ENCODE measurements at regions not wholly inside any gene's neighbourhood (a gene's known extent, or its start where the extent isn't known, plus 50 kb on each side); places are given as distances from the start of the nearest gene placed in this dataset.
A peak's percentile ranks its signal among the peaks of the same experiment; 100 is the strongest.

DNA sequence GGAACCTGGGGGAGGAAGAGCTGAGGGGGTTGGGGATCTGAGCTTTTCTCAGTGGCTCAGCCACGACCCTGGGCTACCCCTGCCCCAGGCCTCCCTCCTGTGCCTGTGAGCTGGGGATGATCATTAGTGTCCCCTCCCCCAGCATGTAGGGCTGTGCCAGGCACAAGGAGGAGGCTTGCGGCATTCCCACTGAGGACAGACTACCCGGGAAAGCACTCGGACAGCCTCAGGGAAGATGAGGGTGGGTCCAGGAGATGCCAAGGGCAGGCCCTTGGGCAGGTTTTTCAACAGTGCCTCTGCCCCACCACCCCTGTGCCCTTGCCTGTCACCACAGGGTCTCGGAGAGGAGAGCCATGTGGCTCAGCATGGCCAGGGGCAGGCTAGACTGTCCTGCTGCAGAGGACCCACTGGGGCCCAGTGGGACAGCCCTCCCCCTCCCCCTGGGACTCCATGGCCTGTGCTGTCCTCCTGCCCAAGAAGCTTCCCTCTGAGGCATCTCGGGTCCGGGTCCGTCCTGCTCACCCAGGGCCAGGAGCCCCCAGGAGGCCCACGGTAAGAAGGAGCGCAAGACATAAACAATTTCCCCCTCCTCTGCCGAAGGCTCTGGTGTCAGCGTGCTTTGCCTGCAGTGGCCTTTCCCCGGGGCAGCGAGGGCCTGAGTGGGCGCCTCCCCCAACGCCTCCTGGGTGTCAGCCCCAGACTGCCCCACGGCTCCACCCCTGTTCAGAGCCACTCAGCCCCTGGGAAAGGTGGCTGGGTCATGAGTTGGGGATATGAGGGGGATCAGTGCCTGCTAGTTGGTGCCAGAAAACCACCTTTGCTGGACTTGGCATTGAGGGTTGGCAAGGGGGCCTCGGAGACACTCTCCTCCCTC lies 192.5 kb downstream of the GOLGA6L6 start:
- DNase-seq (ENCODE audit: extremely low spot score) = no peak
- no peak overlapping the region for H3K4me3 ChIP-seq
- H3K27me3 ChIP-seq = peaks cover 0 to 57% (median 0%) of the 10 kb centered on the region in 4 donors
- intact Hi-C loops (cut with DNase I) = no loop called here
- TF ChIP-seq POLR2A (IDR thresholded peaks at IDR 0.05; ENCODE audit: low read depth) (no peak), POLR2AphosphoS5 (IDR thresholded peaks at IDR 0.05) (no peak)
- TF ChIP-seq, protein P1, sequence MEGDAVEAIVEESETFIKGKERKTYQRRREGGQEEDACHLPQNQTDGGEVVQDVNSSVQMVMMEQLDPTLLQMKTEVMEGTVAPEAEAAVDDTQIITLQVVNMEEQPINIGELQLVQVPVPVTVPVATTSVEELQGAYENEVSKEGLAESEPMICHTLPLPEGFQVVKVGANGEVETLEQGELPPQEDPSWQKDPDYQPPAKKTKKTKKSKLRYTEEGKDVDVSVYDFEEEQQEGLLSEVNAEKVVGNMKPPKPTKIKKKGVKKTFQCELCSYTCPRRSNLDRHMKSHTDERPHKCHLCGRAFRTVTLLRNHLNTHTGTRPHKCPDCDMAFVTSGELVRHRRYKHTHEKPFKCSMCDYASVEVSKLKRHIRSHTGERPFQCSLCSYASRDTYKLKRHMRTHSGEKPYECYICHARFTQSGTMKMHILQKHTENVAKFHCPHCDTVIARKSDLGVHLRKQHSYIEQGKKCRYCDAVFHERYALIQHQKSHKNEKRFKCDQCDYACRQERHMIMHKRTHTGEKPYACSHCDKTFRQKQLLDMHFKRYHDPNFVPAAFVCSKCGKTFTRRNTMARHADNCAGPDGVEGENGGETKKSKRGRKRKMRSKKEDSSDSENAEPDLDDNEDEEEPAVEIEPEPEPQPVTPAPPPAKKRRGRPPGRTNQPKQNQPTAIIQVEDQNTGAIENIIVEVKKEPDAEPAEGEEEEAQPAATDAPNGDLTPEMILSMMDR (IDR thresholded peaks at IDR 0.05) = no peak
- H3K9me3 ChIP-seq = peaks cover 0 to 12% (median 9%) of the 10 kb centered on the region in 4 donors
- no peaks in the 10 kb centered on the region for H3K36me3 ChIP-seq
- H3K27ac ChIP-seq (replicated peaks in 1 of 4) = no peak overlapping the region
- WGBS = 88% methylated on average over 18 of the region's 18 CpGs
- H3K4me1 ChIP-seq = no peaks in the 10 kb centered on the region

DNA sequence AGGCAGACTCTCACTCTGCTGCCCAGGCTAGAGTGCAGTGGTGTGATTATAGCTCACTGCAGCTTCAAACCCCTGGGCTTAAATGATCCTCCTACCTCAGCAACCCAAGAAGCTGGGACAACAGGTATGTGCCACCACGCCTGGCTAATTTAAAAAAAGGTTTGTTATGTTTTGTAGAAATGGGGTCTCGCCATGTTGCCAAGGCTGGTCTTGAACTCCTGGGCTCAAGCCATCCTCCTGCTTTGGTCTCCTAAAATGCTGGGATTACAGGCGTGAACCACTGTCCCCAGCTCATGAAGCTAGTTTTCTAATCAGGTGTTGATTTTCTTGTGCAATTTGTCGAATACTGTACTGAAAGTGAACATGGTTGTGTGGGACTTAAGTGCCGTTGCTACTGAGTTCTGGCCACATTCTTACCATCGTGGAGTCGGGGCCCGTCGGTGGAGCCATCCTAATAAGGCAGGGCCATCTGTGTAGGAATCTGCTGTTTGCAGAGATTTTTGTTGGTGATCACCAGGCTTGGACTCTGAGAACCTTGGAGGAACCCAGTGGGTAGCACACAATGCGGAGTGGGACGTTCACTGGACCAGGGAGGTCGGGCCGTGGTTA lies 193.2 kb downstream of the GOLGA6L6 start:
- intact Hi-C loops (cut with DNase I) = no loop called here

DNA sequence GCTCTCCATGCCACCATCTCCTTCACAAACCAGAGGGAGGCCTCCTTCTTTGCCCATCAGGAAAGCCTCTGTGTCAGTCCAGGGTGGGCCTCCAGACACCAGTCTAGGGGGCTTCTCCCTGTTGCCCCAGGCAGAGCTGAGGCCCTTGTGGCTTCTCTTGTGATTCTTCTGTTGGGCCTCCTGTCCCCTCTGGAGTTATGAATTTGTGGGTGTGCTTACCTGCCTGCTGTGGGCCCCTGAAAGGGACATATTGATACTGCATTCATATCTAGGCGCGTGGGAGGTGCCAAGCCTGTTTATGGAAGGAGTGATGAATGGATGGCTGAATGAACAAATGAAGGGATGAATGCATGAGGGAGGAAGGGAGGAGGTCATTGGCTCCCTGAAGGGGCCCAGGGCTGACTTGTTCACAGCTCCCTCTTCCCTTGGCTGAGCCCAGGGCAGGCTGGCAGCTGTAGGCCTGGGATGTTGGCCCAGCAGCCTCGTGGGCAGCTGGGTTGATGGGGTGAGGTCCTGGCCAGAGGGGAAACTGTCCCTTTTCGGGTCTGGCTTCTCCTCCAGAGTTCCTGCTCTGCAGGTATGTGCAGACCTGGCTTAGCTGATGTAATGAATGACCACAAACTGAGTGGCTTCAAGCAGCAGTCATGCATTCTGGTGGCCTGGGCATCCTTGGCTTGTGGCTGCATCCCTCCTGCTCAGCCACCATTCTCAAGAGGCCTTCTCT lies 195.4 kb downstream of the GOLGA6L6 start:
- intact Hi-C loops (cut with DNase I) = no loop called here

More for the DNA sequence above, 193.2 kb downstream of the GOLGA6L6 start:
- 80% methylated on average over 13 of the region's 13 CpGs for WGBS
- Histone ChIP-seq H3K27ac (replicated peaks in 1 of 4) (no peak overlapping the region), H3K4me3 (no peak overlapping the region), H3K27me3 (peaks cover 0 to 53% (median 0%) of the 10 kb centered on the region in 4 donors), H3K9me3 (peaks cover 0 to 12% (median 9%) of the 10 kb centered on the region in 4 donors), H3K36me3 (no peaks in the 10 kb centered on the region), H3K4me1 (no peaks in the 10 kb centered on the region)
- peak; percentile 87 for DNase-seq (ENCODE audit: extremely low spot score)
- TF ChIP-seq, protein P1 (IDR thresholded peaks at IDR 0.05) = no peak
- no peak for TF ChIP-seq POLR2A (IDR thresholded peaks at IDR 0.05; ENCODE audit: low read depth)

DNA sequence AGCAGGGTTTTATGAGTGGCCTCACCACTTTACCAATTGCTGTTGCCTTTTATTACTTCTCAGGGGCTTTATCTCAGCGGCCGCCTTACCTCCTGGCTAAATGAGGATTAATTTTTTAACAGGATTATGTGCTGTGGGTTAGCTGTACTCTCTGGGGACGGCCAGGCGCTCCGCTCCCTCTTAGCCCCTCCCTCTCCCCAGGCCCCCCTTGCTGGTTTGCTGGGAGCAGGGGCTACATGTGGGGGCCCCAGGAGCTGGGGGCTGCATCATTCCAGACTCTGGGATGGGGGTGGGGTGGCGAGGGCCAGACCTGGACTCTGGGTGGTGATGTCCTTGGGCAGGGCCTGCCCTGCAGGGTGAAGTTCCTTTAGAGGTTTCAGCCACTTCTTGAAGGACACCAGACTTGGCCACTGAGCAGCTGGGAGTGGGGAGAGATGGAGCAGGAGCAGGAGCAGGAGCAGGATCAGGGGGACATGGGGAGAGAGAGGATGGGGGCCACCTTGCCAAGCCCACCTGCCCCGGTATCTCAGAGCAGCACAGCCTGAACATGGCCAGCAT lies 196.1 kb downstream of the GOLGA6L6 start:
- Histone ChIP-seq H3K27ac (replicated peaks in 1 of 4) (no peak overlapping the region), H3K27me3 (peaks cover 0 to 36% (median 0%) of the 10 kb centered on the region in 4 donors), H3K9me3 (peaks cover 0 to 20% (median 13%) of the 10 kb centered on the region in 4 donors), H3K4me1 (no peaks in the 10 kb centered on the region), H3K36me3 (no peaks in the 10 kb centered on the region), H3K4me3 (no peak overlapping the region)
- intact Hi-C loops (cut with DNase I) = no loop called here
- WGBS = 76% methylated on average over 6 of the region's 7 CpGs
- peak; percentile 89 for DNase-seq (ENCODE audit: extremely low spot score)
- no peak for TF ChIP-seq POLR2A (IDR thresholded peaks at IDR 0.05; ENCODE audit: low read depth)
- TF ChIP-seq, protein P1 (IDR thresholded peaks at IDR 0.05) = no peak
- no peak for TF ChIP-seq EP300 (IDR thresholded peaks at IDR 0.05)
- TF ChIP-seq POLR2AphosphoS5 (IDR thresholded peaks at IDR 0.05) = no peak

More for the DNA sequence above, 195.4 kb downstream of the GOLGA6L6 start:
- no peaks in the 10 kb centered on the region for H3K4me1 ChIP-seq
- 58% methylated on average over 4 of the region's 4 CpGs for WGBS
- TF ChIP-seq POLR2A (IDR thresholded peaks at IDR 0.05; ENCODE audit: low read depth) = no peak
- TF ChIP-seq, protein P1 (IDR thresholded peaks at IDR 0.05) = no peak
- TF ChIP-seq POLR2AphosphoS5 (IDR thresholded peaks at IDR 0.05) = no peak
- no peak for TF ChIP-seq EP300 (IDR thresholded peaks at IDR 0.05)
- no peak overlapping the region for H3K4me3 ChIP-seq
- peak; percentile 91 for DNase-seq (ENCODE audit: extremely low spot score)
- H3K27ac ChIP-seq (replicated peaks in 1 of 4) = no peak overlapping the region
- H3K36me3 ChIP-seq = no peaks in the 10 kb centered on the region
- peaks cover 0 to 16% (median 11%) of the 10 kb centered on the region in 4 donors for H3K9me3 ChIP-seq
- H3K27me3 ChIP-seq = peaks cover 0 to 40% (median 0%) of the 10 kb centered on the region in 4 donors
